NB4 (cell line): ENCODE measurements at regions not wholly inside any gene's neighbourhood (a gene's known extent, or its start where the extent isn't known, plus 50 kb on each side); places are given as distances from the start of the nearest gene placed in this dataset.

ENCODE experiments used
- DNase-seq: peaks from one replicate; pipeline ENCODE4 v3.0.0; 2010; ENCODE audit warnings: low read depth
- H3K4me3 ChIP-seq: one replicate; pipeline ENCODE4 v1.5.1; 2011; ENCODE audit warnings: mild to moderate bottlenecking, low read depth, low read length, moderate library complexity
- MYC ChIP-seq: IDR thresholded peaks from 2 replicates; pipeline ENCODE4 v1.6.1; 2011; ENCODE audit warnings: low read depth, low read length
- POLR2A ChIP-seq: IDR thresholded peaks from 2 replicates; pipeline ENCODE4 v1.6.1; 2011; ENCODE audit warnings: mild to moderate bottlenecking; ENCODE audit not compliant: insufficient read length; ENCODE audit errors: extremely low read depth
- TF ChIP-seq, protein P1 (sequence below): IDR thresholded peaks from 2 replicates; pipeline ENCODE4 v1.6.1; 2011; ENCODE audit warnings: low read depth, low read length
- TF ChIP-seq, protein P2 (sequence below): IDR thresholded peaks from one replicate; pipeline ENCODE4 v1.5.1; 2012; ENCODE audit warnings: low read depth, low read length

DNA sequence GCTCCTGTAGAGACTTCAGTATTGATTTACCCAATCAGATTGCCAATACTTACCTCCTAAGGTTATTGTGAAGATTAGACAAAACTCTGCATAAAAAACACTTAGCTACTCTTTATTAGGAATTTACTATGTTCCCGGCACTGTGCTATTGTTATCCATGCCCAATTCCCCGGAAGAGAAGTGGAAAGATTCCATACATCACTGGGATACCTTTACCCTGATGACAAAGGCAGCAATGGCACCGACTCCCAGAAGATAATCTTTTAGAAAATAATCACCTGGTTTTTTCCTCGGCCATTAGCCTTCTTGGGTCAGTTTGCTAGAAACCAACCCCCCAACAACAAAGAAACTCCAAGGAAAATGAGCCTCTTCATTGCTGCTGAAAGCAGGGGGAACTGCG, 226.0 kb downstream of the SNX18 start:
- H3K4me3 ChIP-seq, result no peak overlapping the region
- no peak for DNase-seq
- TF ChIP-seq MYC (no peak), POLR2A (no peak)
- TF ChIP-seq, protein P1, sequence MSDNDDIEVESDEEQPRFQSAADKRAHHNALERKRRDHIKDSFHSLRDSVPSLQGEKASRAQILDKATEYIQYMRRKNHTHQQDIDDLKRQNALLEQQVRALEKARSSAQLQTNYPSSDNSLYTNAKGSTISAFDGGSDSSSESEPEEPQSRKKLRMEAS, result no peak
- TF ChIP-seq, protein P2, sequence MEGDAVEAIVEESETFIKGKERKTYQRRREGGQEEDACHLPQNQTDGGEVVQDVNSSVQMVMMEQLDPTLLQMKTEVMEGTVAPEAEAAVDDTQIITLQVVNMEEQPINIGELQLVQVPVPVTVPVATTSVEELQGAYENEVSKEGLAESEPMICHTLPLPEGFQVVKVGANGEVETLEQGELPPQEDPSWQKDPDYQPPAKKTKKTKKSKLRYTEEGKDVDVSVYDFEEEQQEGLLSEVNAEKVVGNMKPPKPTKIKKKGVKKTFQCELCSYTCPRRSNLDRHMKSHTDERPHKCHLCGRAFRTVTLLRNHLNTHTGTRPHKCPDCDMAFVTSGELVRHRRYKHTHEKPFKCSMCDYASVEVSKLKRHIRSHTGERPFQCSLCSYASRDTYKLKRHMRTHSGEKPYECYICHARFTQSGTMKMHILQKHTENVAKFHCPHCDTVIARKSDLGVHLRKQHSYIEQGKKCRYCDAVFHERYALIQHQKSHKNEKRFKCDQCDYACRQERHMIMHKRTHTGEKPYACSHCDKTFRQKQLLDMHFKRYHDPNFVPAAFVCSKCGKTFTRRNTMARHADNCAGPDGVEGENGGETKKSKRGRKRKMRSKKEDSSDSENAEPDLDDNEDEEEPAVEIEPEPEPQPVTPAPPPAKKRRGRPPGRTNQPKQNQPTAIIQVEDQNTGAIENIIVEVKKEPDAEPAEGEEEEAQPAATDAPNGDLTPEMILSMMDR, result no peak

DNA sequence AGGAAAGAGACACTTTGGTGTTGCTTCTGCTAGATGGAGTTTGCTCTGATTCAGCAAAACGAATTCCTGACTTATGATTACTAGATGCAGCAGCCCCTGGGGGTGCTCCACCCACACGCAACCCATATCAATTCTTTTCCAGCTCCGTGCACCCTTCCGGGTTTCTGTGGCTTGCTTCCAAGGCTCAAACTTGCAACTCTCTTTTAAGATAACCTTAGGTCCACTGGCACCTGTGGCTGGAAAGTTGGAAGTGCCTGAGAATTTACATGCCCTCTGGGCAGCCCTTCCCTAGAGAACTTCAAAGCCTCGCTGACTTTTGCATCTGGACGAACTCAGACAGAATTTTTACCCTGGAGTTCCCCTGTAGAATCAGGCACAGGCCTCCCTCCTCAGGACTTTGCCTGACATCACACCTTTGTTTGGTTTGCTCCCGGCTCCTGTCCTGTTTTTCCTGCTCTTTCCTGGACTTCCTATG, 224.9 kb downstream of the SNX18 start:
- TF ChIP-seq, protein P1, result no peak
- TF ChIP-seq MYC (no peak), POLR2A (no peak)
- TF ChIP-seq, protein P2, result no peak
- no peak overlapping the region for H3K4me3 ChIP-seq
- no peak for DNase-seq

DNA sequence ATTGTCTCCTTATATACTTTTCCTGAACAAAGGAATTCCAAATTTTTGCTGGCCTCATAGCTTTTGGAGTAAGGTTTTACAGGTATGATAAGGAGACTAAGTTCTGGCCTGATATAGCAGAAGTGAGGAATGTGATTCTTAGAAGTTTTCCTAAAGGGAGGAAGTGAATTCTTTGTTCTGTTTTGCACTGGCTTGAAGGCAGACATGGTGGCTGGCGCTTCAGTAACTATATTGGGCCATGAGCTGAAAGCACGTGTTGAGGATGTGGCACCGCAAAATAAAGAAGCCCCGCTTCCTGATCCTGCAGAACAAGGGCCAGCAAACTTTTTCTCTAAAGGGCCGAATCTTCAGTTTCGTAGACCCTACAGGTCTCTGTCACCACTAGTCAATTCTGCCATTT, 224.2 kb downstream of the SNX18 start:
- no peak overlapping the region for H3K4me3 ChIP-seq
- TF ChIP-seq, protein P2, result no peak
- TF ChIP-seq POLR2A (no peak), MYC (no peak)
- TF ChIP-seq, protein P1, result no peak
- DNase-seq, result no peak

DNA sequence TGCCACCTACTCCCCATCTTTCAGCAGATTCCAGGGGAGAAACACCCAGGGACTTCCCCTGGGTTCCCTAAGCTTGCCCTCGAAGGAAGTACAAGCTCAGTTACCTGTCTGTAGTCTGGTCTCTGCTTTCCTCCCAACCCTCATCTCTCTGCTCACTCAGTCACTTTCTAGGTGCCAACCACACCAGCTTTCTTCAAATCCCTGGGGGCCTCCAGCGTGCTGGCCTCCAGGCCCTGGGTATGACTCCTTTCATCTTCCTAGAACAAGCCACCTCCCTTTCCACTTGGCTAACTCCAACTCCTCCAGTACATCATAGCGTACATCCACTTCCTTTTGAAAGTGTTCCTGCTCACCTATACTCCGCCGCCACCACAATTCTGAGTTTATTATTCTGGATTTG, 222.6 kb downstream of the SNX18 start:
- H3K4me3 ChIP-seq, result no peak overlapping the region
- TF ChIP-seq MYC (no peak), POLR2A (no peak)
- TF ChIP-seq, protein P2, result no peak
- TF ChIP-seq, protein P1, result no peak
- DNase-seq, result no peak

DNA sequence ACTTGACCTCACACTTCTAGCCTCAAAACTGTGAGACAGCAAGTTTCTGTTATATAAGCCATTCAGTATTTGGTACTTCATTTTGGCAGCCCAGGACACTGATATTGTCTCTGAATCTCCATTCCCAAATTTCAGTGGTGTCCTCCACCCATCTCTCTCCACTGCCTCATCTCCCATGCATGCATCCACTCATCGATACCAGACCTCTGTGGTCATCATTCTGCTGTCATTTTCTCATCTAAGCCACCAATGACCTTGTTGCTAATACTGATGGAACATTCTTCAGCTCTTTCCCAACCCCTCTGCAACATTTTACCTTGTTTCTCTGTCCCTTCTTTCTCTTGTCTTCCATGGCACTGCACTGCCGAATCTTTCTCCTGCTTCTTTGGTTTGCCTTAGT, 221.8 kb downstream of the SNX18 start:
- no peak for DNase-seq
- no peak overlapping the region for H3K4me3 ChIP-seq
- TF ChIP-seq MYC (no peak), POLR2A (no peak)
- TF ChIP-seq, protein P2, result no peak
- TF ChIP-seq, protein P1, result no peak
